Left ventricle myocardium inferior (tissue), 1 donor: ENCODE measurements at regions not wholly inside any gene's neighbourhood (a gene's known extent, or its start where the extent isn't known, plus 50 kb on each side); places are given as distances from the start of the nearest gene placed in this dataset.
"Not testable (repeated sequence)": the region's sequence is repeated elsewhere in the genome, so short reads cannot be mapped to it uniquely, and the experiment has no call there.

Experiments used
- DNase-seq: peaks from one replicate; pipeline ENCODE4 v3.0.0-alpha.2; 2020
- H3K27ac ChIP-seq: fragments of 200-600 bp; replicated peaks from 2 replicates; pipeline ENCODE4 v1.8.0; 2021
- H3K27me3 ChIP-seq: fragments of 200-600 bp; 2 replicates; pipeline ENCODE4 v1.8.0; 2021; ENCODE audit warnings: low read depth
- H3K36me3 ChIP-seq: fragments of 200-600 bp; 2 replicates; pipeline ENCODE4 v1.8.0; 2021
- H3K4me1 ChIP-seq: fragments of 200-600 bp; 2 replicates; pipeline ENCODE4 v1.8.0; 2021
- H3K4me3 ChIP-seq: fragments of 200-600 bp; 2 replicates; pipeline ENCODE4 v1.8.0; 2021; ENCODE audit warnings: mild to moderate bottlenecking, moderate library complexity
- H3K9me3 ChIP-seq: fragments of 200-600 bp; replicated peaks from 2 replicates; pipeline ENCODE4 v1.8.0; 2021
- CTCF ChIP-seq: fragments of 200-600 bp; IDR thresholded peaks from 2 replicates; pipeline ENCODE4 v1.8.0; 2021; ENCODE audit warnings: antibody characterized with exemption, mild to moderate bottlenecking, borderline replicate concordance
- intact Hi-C: fragments of 100-400 bp; cut with micrococcal nuclease; formaldehyde crosslinking; loops from one replicate; pipeline ENCODE4 v1.11.0; 2022
- donor health status: DM: no; HTN: yes; CAD: no; lungs with severe emphysema.

GRCh38 chr14:28220391-28220790 lies 546.2 kb upstream of the FOXG1 start:
- no peaks in the 10 kb centered on the region for H3K9me3 ChIP-seq
- no peaks in the 10 kb centered on the region for H3K4me1 ChIP-seq
- no peaks in the 10 kb centered on the region for H3K36me3 ChIP-seq
- TF ChIP-seq CTCF = no peak
- no peak overlapping the region for H3K27ac ChIP-seq
- intact Hi-C loops = no loop called here
- no peak for DNase-seq
- H3K4me3 ChIP-seq = no peak overlapping the region
- no peaks in the 10 kb centered on the region for H3K27me3 ChIP-seq

DNA sequence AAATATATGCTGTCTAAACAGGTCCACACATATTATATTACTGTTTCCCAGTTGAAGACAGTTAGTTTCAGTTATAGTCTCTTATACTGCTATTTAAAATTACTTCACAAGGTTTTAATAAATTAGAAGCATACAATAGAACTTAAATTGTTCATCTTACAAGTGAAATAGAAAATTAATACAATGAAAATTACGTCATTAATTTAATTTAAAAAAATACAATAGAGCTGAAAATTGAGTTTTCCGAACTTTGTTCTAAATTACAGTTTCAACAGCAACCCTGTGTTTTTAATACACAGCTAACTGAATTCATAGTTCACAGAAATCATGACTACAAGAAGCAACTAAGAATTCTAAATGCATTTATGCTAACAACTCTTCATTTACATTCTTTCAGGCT lies 525.7 kb upstream of the FOXG1 start:
- H3K27me3 ChIP-seq = no peaks in the 10 kb centered on the region
- no peak for TF ChIP-seq CTCF
- no peak overlapping the region for H3K27ac ChIP-seq
- intact Hi-C loops = no loop called here
- H3K4me1 ChIP-seq = no peaks in the 10 kb centered on the region
- peaks cover 7% of the 10 kb centered on the region for H3K9me3 ChIP-seq
- DNase-seq = no peak
- no peak overlapping the region for H3K4me3 ChIP-seq
- H3K36me3 ChIP-seq = no peaks in the 10 kb centered on the region

- DNase-seq = no peak
- Histone ChIP-seq H3K4me3 (no peak overlapping the region), H3K9me3 (peaks cover 9% of the 10 kb centered on the region), H3K36me3 (no peaks in the 10 kb centered on the region), H3K27me3 (no peaks in the 10 kb centered on the region), H3K4me1 (no peaks in the 10 kb centered on the region), H3K27ac (no peak overlapping the region)
- intact Hi-C loops = no loop called here
- TF ChIP-seq CTCF = no peak
Measured at GRCh38 chr14:28242895-28243294, 523.7 kb upstream of the FOXG1 start.

GRCh38 chr14:28243600-28243999 lies 523.0 kb upstream of the FOXG1 start:
- intact Hi-C loops = no loop called here
- no peak for TF ChIP-seq CTCF
- DNase-seq = no peak

DNA sequence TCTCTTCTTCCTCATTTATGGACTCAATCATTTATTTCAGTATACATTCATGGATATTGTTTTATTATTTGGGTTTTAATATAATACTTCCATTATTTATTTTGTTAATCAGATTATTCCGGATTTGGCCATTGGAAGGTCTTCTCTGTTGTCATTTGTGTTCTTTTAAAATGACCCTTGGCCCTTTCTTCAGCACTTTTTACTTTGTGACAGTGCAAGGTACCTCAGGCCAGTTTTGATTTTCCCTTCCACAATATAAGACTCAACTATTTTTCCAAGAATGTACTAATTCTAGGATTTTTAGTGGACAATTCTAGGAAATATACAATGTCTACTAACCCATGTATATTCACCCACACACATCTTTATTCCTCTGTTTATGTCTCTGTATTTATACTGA lies 521.4 kb upstream of the FOXG1 start:
- intact Hi-C loops = no loop called here
- Histone ChIP-seq H3K27me3 (no peaks in the 10 kb centered on the region), H3K4me3 (no peak overlapping the region), H3K27ac (no peak overlapping the region), H3K36me3 (no peaks in the 10 kb centered on the region), H3K4me1 (no peaks in the 10 kb centered on the region), H3K9me3 (peaks cover 21% of the 10 kb centered on the region)
- TF ChIP-seq CTCF = no peak
- DNase-seq = no peak

More at GRCh38 chr14:28243600-28243999, 523.0 kb upstream of the FOXG1 start:
- no peaks in the 10 kb centered on the region for H3K27me3 ChIP-seq
- no peaks in the 10 kb centered on the region for H3K36me3 ChIP-seq
- H3K9me3 ChIP-seq = peaks cover 16% of the 10 kb centered on the region
- no peaks in the 10 kb centered on the region for H3K4me1 ChIP-seq
- H3K4me3 ChIP-seq = no peak overlapping the region
- no peak overlapping the region for H3K27ac ChIP-seq

- intact Hi-C loops = no loop called here
- Histone ChIP-seq H3K4me1 (no peaks in the 10 kb centered on the region), H3K36me3 (no peaks in the 10 kb centered on the region), H3K27me3 (no peaks in the 10 kb centered on the region), H3K27ac (no peak overlapping the region), H3K4me3 (no peak overlapping the region), H3K9me3 (peaks cover 36% of the 10 kb centered on the region)
- TF ChIP-seq CTCF = no peak
- no peak for DNase-seq
Measured at GRCh38 chr14:28247491-28247890, 519.1 kb upstream of the FOXG1 start.

GRCh38 chr14:28252124-28252523 lies 514.5 kb upstream of the FOXG1 start:
- H3K36me3 ChIP-seq, DNase-seq, H3K4me3 ChIP-seq, H3K4me1 ChIP-seq, H3K27me3 ChIP-seq, intact Hi-C loops, H3K27ac ChIP-seq: not testable (repeated sequence)
- H3K9me3 ChIP-seq = peaks cover 36% of the 10 kb centered on the region
